ACC112 (cell line): ENCODE measurements at regions not wholly inside any gene's neighbourhood (a gene's known extent, or its start where the extent isn't known, plus 50 kb on each side); places are given as distances from the start of the nearest gene placed in this dataset.
A peak's percentile ranks its signal among the peaks of the same experiment; 100 is the strongest.

Experiments
- H2AFZ ChIP-seq: fragments of 200-600 bp; sonication (generic); one replicate; pipeline ENCODE4 v1.6.0; 2017; ENCODE audit warnings: antibody characterized with exemption, low read length; ENCODE audit not compliant: unreplicated experiment
- H3K27ac ChIP-seq: fragments of 200-600 bp; sonication (generic); 2 replicates; pipeline ENCODE4 v1.5.1; 2014; ENCODE audit warnings: low read depth, mild to moderate bottlenecking, antibody characterized with exemption, low read length, moderate library complexity
- H3K27me3 ChIP-seq: fragments of 200-600 bp; sonication (generic); 2 replicates; pipeline ENCODE4 v1.6.1; 2014; ENCODE audit warnings: mild to moderate bottlenecking, antibody characterized with exemption, low read length, moderate library complexity, mixed read lengths; ENCODE audit not compliant: insufficient read depth
- H3K36me3 ChIP-seq: fragments of 200-600 bp; sonication (generic); 2 replicates; pipeline ENCODE4 v1.6.1; 2016; ENCODE audit warnings: mild to moderate bottlenecking, antibody characterized with exemption, low read length, moderate library complexity, mixed read lengths; ENCODE audit not compliant: insufficient read depth
- H3K4me1 ChIP-seq: fragments of 200-600 bp; sonication (generic); one replicate; pipeline ENCODE4 v1.6.1; 2016; ENCODE audit warnings: low read length, mixed read lengths; ENCODE audit not compliant: insufficient read depth, unreplicated experiment, control insufficient read depth
- H3K4me3 ChIP-seq: fragments of 200-600 bp; sonication (generic); 2 replicates; pipeline ENCODE4 v1.5.1; 2014; ENCODE audit warnings: mild to moderate bottlenecking, low read depth, low read length
- H3K79me2 ChIP-seq: fragments of 200-600 bp; sonication (generic); one replicate; pipeline ENCODE4 v1.6.0; 2016; ENCODE audit warnings: low read length; ENCODE audit not compliant: control insufficient read depth, unreplicated experiment, insufficient read depth

GRCh38 chr10:52644373-52645186, 128.0 kb downstream of the MBL2 start:
- H3K27me3 ChIP-seq, result no peaks in the 10 kb centered on the region
- H3K4me1 ChIP-seq, result no peaks in the 10 kb centered on the region
- no peak overlapping the region for H3K27ac ChIP-seq
- H3K4me3 ChIP-seq, result no peak overlapping the region
- no peaks in the 10 kb centered on the region for H3K79me2 ChIP-seq
- H3K36me3 ChIP-seq, result no peaks in the 10 kb centered on the region
- no peak overlapping the region for H2AFZ ChIP-seq

- Histone ChIP-seq H2AFZ (no peak overlapping the region), H3K4me3 (no peak overlapping the region), H3K27ac (no peak overlapping the region), H3K79me2 (no peaks in the 10 kb centered on the region), H3K4me1 (no peaks in the 10 kb centered on the region), H3K27me3 (no peaks in the 10 kb centered on the region), H3K36me3 (no peaks in the 10 kb centered on the region)
These were observed 127.3 kb downstream of the MBL2 start for GRCh38 chr10:52645187-52645758.

- no peak overlapping the region for H2AFZ ChIP-seq
- H3K27me3 ChIP-seq, result no peaks in the 10 kb centered on the region
These were observed 123.1 kb downstream of the MBL2 start for GRCh38 chr10:52649511-52649910.

GRCh38 chr10:52650873-52651272, 121.7 kb downstream of the MBL2 start:
- no peak overlapping the region for H3K27ac ChIP-seq
- H3K4me3 ChIP-seq, result no peak overlapping the region
- H3K27me3 ChIP-seq, result no peaks in the 10 kb centered on the region
- H3K79me2 ChIP-seq, result no peaks in the 10 kb centered on the region
- H2AFZ ChIP-seq, result no peak overlapping the region
- H3K36me3 ChIP-seq, result no peaks in the 10 kb centered on the region
- peaks cover 14% of the 10 kb centered on the region for H3K4me1 ChIP-seq

More at GRCh38 chr10:52649511-52649910, 123.1 kb downstream of the MBL2 start:
- Histone ChIP-seq H3K4me3 (no peak overlapping the region), H3K4me1 (peaks cover 14% of the 10 kb centered on the region), H3K79me2 (no peaks in the 10 kb centered on the region), H3K36me3 (no peaks in the 10 kb centered on the region), H3K27ac (no peak overlapping the region)

GRCh38 chr10:52651293-52651692, 121.3 kb downstream of the MBL2 start:
- no peak overlapping the region for H3K27ac ChIP-seq
- no peaks in the 10 kb centered on the region for H3K79me2 ChIP-seq
- H3K4me1 ChIP-seq, result peaks cover 14% of the 10 kb centered on the region
- H2AFZ ChIP-seq, result no peak overlapping the region
- no peaks in the 10 kb centered on the region for H3K27me3 ChIP-seq
- H3K4me3 ChIP-seq, result no peak overlapping the region
- no peaks in the 10 kb centered on the region for H3K36me3 ChIP-seq

- no peak overlapping the region for H3K27ac ChIP-seq
- no peaks in the 10 kb centered on the region for H3K36me3 ChIP-seq
- H3K27me3 ChIP-seq, result no peaks in the 10 kb centered on the region
- peak overlapping the region; percentile 83 for H2AFZ ChIP-seq
- peaks cover 14% of the 10 kb centered on the region for H3K4me1 ChIP-seq
- no peaks in the 10 kb centered on the region for H3K79me2 ChIP-seq
- H3K4me3 ChIP-seq, result 0 out of 2 replicates have a peak overlapping the region, but pooled peaks have one; percentile 5
These were observed 119.9 kb downstream of the MBL2 start for GRCh38 chr10:52652431-52653262.

GRCh38 chr10:52653263-52653909, 119.2 kb downstream of the MBL2 start:
- Histone ChIP-seq H3K4me3 (no peak overlapping the region), H3K79me2 (no peaks in the 10 kb centered on the region), H2AFZ (peak overlapping the region; percentile 83), H3K4me1 (peaks cover 14% of the 10 kb centered on the region), H3K36me3 (no peaks in the 10 kb centered on the region), H3K27me3 (no peaks in the 10 kb centered on the region), H3K27ac (no peak overlapping the region)

- H3K27ac ChIP-seq, result no peak overlapping the region
These were observed 118.4 kb downstream of the MBL2 start for GRCh38 chr10:52654201-52654600.

GRCh38 chr10:52658112-52658511, 114.5 kb downstream of the MBL2 start:
- H3K4me1 ChIP-seq, result peaks cover 4% of the 10 kb centered on the region
- H3K36me3 ChIP-seq, result no peaks in the 10 kb centered on the region
- H3K27ac ChIP-seq, result no peak overlapping the region
- H2AFZ ChIP-seq, result no peak overlapping the region
- no peaks in the 10 kb centered on the region for H3K27me3 ChIP-seq
- no peak overlapping the region for H3K4me3 ChIP-seq
- no peaks in the 10 kb centered on the region for H3K79me2 ChIP-seq

More at GRCh38 chr10:52654201-52654600, 118.4 kb downstream of the MBL2 start:
- H3K4me3 ChIP-seq, result no peak overlapping the region
- H3K79me2 ChIP-seq, result no peaks in the 10 kb centered on the region
- H3K27me3 ChIP-seq, result no peaks in the 10 kb centered on the region
- peaks cover 14% of the 10 kb centered on the region for H3K4me1 ChIP-seq
- no peaks in the 10 kb centered on the region for H3K36me3 ChIP-seq
- no peak overlapping the region for H2AFZ ChIP-seq

- H3K4me3 ChIP-seq, result no peak overlapping the region
These were observed 113.5 kb downstream of the MBL2 start for GRCh38 chr10:52659085-52659484.

More at GRCh38 chr10:52659085-52659484, 113.5 kb downstream of the MBL2 start:
- no peaks in the 10 kb centered on the region for H3K79me2 ChIP-seq
- no peaks in the 10 kb centered on the region for H3K4me1 ChIP-seq
- no peak overlapping the region for H3K27ac ChIP-seq
- H2AFZ ChIP-seq, result no peak overlapping the region
- no peaks in the 10 kb centered on the region for H3K27me3 ChIP-seq
- H3K36me3 ChIP-seq, result no peaks in the 10 kb centered on the region
